ENCODE measurements at regions not wholly inside any gene's neighbourhood (a gene's known extent, or its start where the extent isn't known, plus 50 kb on each side); places are given as distances from the start of the nearest gene placed in this dataset.

DNA sequence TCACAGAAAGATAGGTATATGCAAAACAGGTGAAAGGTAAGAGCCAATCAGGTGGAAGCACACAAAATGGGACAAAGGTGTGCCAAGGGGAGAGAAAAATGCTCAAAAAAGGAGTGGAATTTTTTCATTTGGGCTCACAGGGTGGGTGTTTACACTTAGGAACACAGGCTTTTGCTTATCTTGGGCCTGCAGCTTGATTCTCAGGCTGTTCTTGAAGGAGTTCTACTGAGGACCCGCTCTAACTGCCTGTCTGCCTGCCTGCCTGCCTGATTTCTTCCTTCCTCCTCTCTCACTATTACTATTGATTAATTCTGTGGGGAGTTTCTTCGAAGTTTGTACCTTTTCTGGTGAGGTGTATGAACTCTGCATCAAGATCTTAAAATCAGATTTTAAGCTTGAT, 120.3 kb upstream of the CTSO start:
- Histone ChIP-seq H3K36me3 (ENCODE audit: control insufficient read depth, insufficient read depth, low read length) (no peaks in the 10 kb centered on the region), H3K9ac (no peak overlapping the region), H3K79me2 (no peaks in the 10 kb centered on the region), H3K4me3 (ENCODE audit: low read depth, low read length) (no peak overlapping the region), H3K4me2 (ENCODE audit: low read length) (no peak overlapping the region), H2AFZ (no peak overlapping the region), H3K27ac (no peak overlapping the region), H3K9me3 (ENCODE audit: control insufficient read depth, low read length) (no peaks in the 10 kb centered on the region), H3K27me3 (ENCODE audit: control insufficient read depth, insufficient read depth, low read length) (no peaks in the 10 kb centered on the region), H3K4me1 (no peaks in the 10 kb centered on the region)
- TF ChIP-seq, protein P1, sequence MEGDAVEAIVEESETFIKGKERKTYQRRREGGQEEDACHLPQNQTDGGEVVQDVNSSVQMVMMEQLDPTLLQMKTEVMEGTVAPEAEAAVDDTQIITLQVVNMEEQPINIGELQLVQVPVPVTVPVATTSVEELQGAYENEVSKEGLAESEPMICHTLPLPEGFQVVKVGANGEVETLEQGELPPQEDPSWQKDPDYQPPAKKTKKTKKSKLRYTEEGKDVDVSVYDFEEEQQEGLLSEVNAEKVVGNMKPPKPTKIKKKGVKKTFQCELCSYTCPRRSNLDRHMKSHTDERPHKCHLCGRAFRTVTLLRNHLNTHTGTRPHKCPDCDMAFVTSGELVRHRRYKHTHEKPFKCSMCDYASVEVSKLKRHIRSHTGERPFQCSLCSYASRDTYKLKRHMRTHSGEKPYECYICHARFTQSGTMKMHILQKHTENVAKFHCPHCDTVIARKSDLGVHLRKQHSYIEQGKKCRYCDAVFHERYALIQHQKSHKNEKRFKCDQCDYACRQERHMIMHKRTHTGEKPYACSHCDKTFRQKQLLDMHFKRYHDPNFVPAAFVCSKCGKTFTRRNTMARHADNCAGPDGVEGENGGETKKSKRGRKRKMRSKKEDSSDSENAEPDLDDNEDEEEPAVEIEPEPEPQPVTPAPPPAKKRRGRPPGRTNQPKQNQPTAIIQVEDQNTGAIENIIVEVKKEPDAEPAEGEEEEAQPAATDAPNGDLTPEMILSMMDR (IDR thresholded peaks at IDR 0.05): no peak

DNA sequence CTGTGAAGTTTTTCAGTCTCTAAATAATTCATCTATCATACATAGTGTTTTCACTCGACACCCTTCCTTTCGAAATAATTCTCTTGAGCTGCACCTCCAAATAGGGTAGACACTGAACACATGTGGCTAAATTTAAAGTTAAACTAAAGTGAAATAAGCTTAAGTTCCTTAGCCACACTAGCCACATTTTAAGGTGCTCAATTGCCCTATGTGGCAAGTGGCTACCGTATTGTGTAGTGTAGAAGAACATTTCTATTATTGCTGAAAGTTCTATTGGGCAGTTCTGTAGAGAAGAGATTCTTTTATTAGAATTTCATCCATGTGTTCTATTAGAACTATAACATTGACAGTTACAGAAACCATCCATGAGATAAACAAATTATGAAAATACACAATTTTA, 107.0 kb upstream of the CTSO start:
- H2AFZ ChIP-seq: no peak overlapping the region
- H3K4me2 ChIP-seq (ENCODE audit: low read length): no peak overlapping the region
- H3K27me3 ChIP-seq (ENCODE audit: control insufficient read depth, insufficient read depth, low read length): no peaks in the 10 kb centered on the region
- no peak overlapping the region for H3K27ac ChIP-seq
- no peaks in the 10 kb centered on the region for H3K36me3 ChIP-seq (ENCODE audit: control insufficient read depth, insufficient read depth, low read length)
- H3K9me3 ChIP-seq (ENCODE audit: control insufficient read depth, low read length): no peaks in the 10 kb centered on the region
- TF ChIP-seq, protein P1 (IDR thresholded peaks at IDR 0.05): no peak
- no peak overlapping the region for H3K9ac ChIP-seq
- no peak overlapping the region for H3K4me3 ChIP-seq (ENCODE audit: low read depth, low read length)
- H3K4me1 ChIP-seq: no peaks in the 10 kb centered on the region
- no peaks in the 10 kb centered on the region for H3K79me2 ChIP-seq

DNA sequence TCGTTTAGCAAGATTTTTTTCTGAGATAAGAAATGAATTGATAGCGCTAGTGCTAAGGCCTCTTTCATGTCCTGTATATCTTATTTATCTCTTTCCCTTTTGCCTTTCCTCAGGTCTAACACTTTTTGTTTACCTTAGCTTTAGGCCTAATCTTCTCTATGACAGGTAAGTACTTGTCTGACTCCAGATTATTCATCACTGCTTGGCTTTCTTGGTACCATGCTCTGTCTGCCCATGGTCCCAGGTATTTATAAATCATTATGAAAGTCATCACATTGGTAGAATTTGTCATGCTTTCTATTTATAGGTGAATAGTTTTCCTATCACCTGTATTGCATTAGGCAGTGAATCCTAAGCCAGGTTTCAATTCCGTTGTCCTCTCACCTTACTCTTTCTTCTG, 99.5 kb upstream of the CTSO start:
- TF ChIP-seq, protein P1 (IDR thresholded peaks at IDR 0.05): no peak
- no peak overlapping the region for H3K4me3 ChIP-seq (ENCODE audit: low read depth, low read length)
- H3K4me1 ChIP-seq: no peaks in the 10 kb centered on the region
- H3K9me3 ChIP-seq (ENCODE audit: control insufficient read depth, low read length): no peaks in the 10 kb centered on the region
- H3K36me3 ChIP-seq (ENCODE audit: control insufficient read depth, insufficient read depth, low read length): no peaks in the 10 kb centered on the region
- H2AFZ ChIP-seq: no peak overlapping the region
- H3K9ac ChIP-seq: no peak overlapping the region
- H3K79me2 ChIP-seq: no peaks in the 10 kb centered on the region
- no peaks in the 10 kb centered on the region for H3K27me3 ChIP-seq (ENCODE audit: control insufficient read depth, insufficient read depth, low read length)
- H3K27ac ChIP-seq: no peak overlapping the region
- no peak overlapping the region for H3K4me2 ChIP-seq (ENCODE audit: low read length)

DNA sequence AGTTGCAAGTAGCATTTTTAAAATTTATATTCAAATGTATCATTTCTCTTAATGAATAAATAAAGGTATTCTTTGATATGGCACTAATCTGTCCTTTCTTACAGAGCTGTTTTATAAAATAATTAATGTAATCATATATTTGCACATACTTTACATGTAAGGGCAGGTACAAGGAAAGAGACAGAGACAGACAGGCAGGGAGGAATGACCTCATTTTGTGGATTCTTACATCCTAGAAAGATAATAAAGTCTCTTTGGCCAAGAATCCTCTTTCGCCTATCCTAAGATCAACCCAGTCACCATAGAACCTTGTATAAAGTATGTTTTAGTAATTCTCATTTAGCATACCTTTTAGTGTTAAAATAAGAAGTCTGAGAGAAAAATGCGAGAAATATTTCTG, 98.5 kb upstream of the CTSO start:
- TF ChIP-seq, protein P1 (IDR thresholded peaks at IDR 0.05): no peak
- no peak overlapping the region for H3K27ac ChIP-seq
- no peak overlapping the region for H3K9ac ChIP-seq
- H3K27me3 ChIP-seq (ENCODE audit: control insufficient read depth, insufficient read depth, low read length): no peaks in the 10 kb centered on the region
- no peaks in the 10 kb centered on the region for H3K4me1 ChIP-seq
- H3K4me2 ChIP-seq (ENCODE audit: low read length): no peak overlapping the region
- H3K4me3 ChIP-seq (ENCODE audit: low read depth, low read length): no peak overlapping the region
- no peak overlapping the region for H2AFZ ChIP-seq
- H3K9me3 ChIP-seq (ENCODE audit: control insufficient read depth, low read length): no peaks in the 10 kb centered on the region
- no peaks in the 10 kb centered on the region for H3K79me2 ChIP-seq
- H3K36me3 ChIP-seq (ENCODE audit: control insufficient read depth, insufficient read depth, low read length): no peaks in the 10 kb centered on the region

DNA sequence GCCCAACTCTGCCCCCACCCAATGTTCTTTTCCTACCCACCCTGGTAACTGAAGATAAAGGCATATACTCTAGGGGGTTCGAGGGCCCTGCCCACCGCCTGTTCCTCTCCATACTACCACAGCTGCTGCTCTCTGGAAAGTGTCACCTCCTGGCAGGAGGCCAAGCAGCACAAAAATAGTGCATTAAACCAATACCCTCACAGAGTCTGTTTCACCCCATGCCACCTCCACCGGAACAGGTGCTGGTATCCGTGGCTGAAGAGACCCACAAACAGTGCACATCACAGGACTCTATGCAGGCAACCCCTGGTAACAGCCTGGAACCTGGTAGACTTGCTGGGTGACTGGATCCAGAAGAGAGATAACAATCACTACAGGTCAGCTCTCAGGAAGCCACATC, 85.1 kb upstream of the CTSO start:
- Histone ChIP-seq H3K79me2 (no peaks in the 10 kb centered on the region), H3K27ac (no peak overlapping the region), H3K9me3 (ENCODE audit: control insufficient read depth, low read length) (no peaks in the 10 kb centered on the region), H3K4me2 (ENCODE audit: low read length) (no peak overlapping the region), H3K9ac (no peak overlapping the region), H3K36me3 (ENCODE audit: control insufficient read depth, insufficient read depth, low read length) (no peaks in the 10 kb centered on the region), H2AFZ (no peak overlapping the region), H3K4me3 (ENCODE audit: low read depth, low read length) (no peak overlapping the region), H3K4me1 (no peaks in the 10 kb centered on the region), H3K27me3 (ENCODE audit: control insufficient read depth, insufficient read depth, low read length) (no peaks in the 10 kb centered on the region)
- TF ChIP-seq, protein P1 (IDR thresholded peaks at IDR 0.05): no peak

Measured in parathyroid adenoma (tissue), 2 donors.